ENCODE measurements at regions not wholly inside any gene's neighbourhood (a gene's known extent, or its start where the extent isn't known, plus 50 kb on each side); places are given as distances from the start of the nearest gene placed in this dataset.

- no peak for TF ChIP-seq CTCF (IDR thresholded peaks at IDR 0.05)
- DNase-seq = no peak
- no peak overlapping the region for H3K27ac ChIP-seq
- H3K4me3 ChIP-seq = no peak overlapping the region
- no peaks in the 10 kb centered on the region for H3K27me3 ChIP-seq
- H3K36me3 ChIP-seq = no peaks in the 10 kb centered on the region
- H3K9me3 ChIP-seq = no peaks in the 10 kb centered on the region
- H3K4me1 ChIP-seq = no peaks in the 10 kb centered on the region
- no peak overlapping the region for H3K9ac ChIP-seq (ENCODE audit: low read depth in 2 of 2, low read length in 2 of 2)
- intact Hi-C loops (cut with DNase I) = no loop called here
These were observed 379.8 kb downstream of the VPS13C start for GRCh38 chr15:61680260-61681037.

DNA sequence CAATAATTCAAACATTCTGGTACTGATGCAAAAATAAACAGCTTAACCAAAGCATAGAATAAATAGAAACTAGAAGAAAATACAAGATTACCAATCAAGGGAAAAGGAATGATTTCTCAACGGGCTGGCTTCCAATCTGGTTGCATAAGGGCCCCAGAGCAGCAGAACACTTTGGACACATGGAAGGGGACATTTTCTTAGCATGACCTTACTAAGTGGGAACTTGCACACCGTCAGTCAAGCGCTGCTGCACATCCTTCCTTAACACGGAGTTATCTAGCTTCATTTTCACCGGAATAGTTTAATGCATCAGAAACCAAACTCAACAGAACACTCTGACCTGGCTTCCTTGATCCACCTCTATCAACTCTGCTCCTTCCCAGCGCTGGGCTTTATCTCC lies 388.5 kb downstream of the VPS13C start:
- no peaks in the 10 kb centered on the region for H3K36me3 ChIP-seq
- no peaks in the 10 kb centered on the region for H3K27me3 ChIP-seq
- H3K4me3 ChIP-seq = no peak overlapping the region
- DNase-seq = no peak
- H3K9me3 ChIP-seq = no peaks in the 10 kb centered on the region
- intact Hi-C loops (cut with DNase I) = no loop called here
- no peaks in the 10 kb centered on the region for H3K4me1 ChIP-seq
- no peak overlapping the region for H3K27ac ChIP-seq
- no peak overlapping the region for H3K9ac ChIP-seq (ENCODE audit: low read depth in 2 of 2, low read length in 2 of 2)
- TF ChIP-seq CTCF (IDR thresholded peaks at IDR 0.05) = no peak

- H3K4me1 ChIP-seq = no peaks in the 10 kb centered on the region
- intact Hi-C loops (cut with DNase I) = no loop called here
- no peaks in the 10 kb centered on the region for H3K36me3 ChIP-seq
- no peak overlapping the region for H3K4me3 ChIP-seq
- no peaks in the 10 kb centered on the region for H3K27me3 ChIP-seq
- DNase-seq = no peak
- H3K27ac ChIP-seq = no peak overlapping the region
- H3K9ac ChIP-seq (ENCODE audit: low read depth in 2 of 2, low read length in 2 of 2) = no peak overlapping the region
- no peak for TF ChIP-seq CTCF (IDR thresholded peaks at IDR 0.05)
- no peaks in the 10 kb centered on the region for H3K9me3 ChIP-seq
These were observed 391.8 kb downstream of the VPS13C start for GRCh38 chr15:61668444-61668843.

DNA sequence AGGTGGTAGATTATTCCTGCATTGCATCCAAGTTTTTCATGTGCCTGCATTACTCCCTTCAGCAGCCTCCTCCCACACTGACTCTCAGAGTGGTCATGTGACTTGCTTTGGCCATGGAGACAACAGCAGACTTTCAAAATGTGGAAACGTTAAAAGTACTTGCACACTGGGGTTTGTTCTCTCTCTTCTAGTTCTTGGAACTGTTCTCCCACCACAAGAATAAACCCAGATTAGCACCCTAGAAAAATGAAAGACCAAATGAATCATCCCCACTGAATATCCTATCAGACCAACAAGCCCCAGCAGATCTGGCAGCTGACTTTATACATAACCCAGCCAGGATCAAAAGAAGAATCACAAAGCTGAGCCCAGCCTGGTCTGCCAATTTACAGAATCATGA lies 398.5 kb downstream of the VPS13C start:
- H3K4me3 ChIP-seq = no peak overlapping the region
- intact Hi-C loops (cut with DNase I) = no loop called here
- TF ChIP-seq CTCF (IDR thresholded peaks at IDR 0.05) = no peak
- H3K9me3 ChIP-seq = no peaks in the 10 kb centered on the region
- no peaks in the 10 kb centered on the region for H3K4me1 ChIP-seq
- H3K27me3 ChIP-seq = no peaks in the 10 kb centered on the region
- H3K27ac ChIP-seq = no peak overlapping the region
- no peak for DNase-seq
- no peaks in the 10 kb centered on the region for H3K36me3 ChIP-seq
- H3K9ac ChIP-seq (ENCODE audit: low read depth in 2 of 2, low read length in 2 of 2) = no peak overlapping the region

- Histone ChIP-seq H3K27me3 (no peaks in the 10 kb centered on the region), H3K4me3 (no peak overlapping the region), H3K27ac (no peak overlapping the region), H3K9me3 (no peaks in the 10 kb centered on the region), H3K36me3 (no peaks in the 10 kb centered on the region), H3K4me1 (no peaks in the 10 kb centered on the region), H3K9ac (ENCODE audit: low read depth in 2 of 2, low read length in 2 of 2) (no peak overlapping the region)
- TF ChIP-seq CTCF (IDR thresholded peaks at IDR 0.05) = no peak
- intact Hi-C loops (cut with DNase I) = no loop called here
- DNase-seq = no peak
These were observed 399.7 kb downstream of the VPS13C start for GRCh38 chr15:61660579-61660978.
